Epithelial cell of prostate (primary cell): ENCODE measurements at regions not wholly inside any gene's neighbourhood (a gene's known extent, or its start where the extent isn't known, plus 50 kb on each side); places are given as distances from the start of the nearest gene placed in this dataset.
"Not testable (repeated sequence)": the region's sequence is repeated elsewhere in the genome, so short reads cannot be mapped to it uniquely, and the experiment has no call there.

Experiments
- DNase-seq: peaks from one replicate; pipeline ENCODE4 v3.0.0-alpha.2; 2011; ENCODE audit warnings: low read depth, low spot score
- H3K27ac ChIP-seq: fragments of 450-650 bp; 2 replicates; pipeline ENCODE4 v1.5.1; 2017; ENCODE audit warnings: mild to moderate bottlenecking

DNA sequence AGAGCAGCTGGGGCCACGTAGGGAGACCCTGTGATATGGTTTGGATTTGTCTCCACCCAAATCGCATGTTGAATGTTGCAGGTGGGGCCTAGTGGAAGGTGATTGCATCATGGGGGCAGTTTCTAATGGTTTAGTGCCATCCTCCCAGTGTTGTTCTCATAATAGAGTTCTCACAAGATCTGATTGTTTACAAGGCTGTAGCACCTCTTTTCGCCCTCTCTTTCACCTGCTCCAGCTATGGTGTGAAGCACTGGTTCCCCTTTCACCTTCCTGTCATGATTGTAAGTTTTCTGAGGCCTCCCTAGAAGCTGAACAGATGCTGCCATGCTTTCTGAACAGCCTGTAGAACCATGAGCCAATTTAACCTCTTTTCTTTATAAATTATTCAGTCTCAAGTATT is 198.9 kb upstream of the CBLB start:
- no peak overlapping the region for H3K27ac ChIP-seq
- no peak for DNase-seq

- no peak overlapping the region for H3K27ac ChIP-seq
- DNase-seq = no peak
Measured at GRCh38 chr3:106068381-106068780, 199.6 kb upstream of the CBLB start.

- H3K27ac ChIP-seq = no peak overlapping the region
Measured at GRCh38 chr3:106068795-106069194, 200.0 kb upstream of the CBLB start.

DNA sequence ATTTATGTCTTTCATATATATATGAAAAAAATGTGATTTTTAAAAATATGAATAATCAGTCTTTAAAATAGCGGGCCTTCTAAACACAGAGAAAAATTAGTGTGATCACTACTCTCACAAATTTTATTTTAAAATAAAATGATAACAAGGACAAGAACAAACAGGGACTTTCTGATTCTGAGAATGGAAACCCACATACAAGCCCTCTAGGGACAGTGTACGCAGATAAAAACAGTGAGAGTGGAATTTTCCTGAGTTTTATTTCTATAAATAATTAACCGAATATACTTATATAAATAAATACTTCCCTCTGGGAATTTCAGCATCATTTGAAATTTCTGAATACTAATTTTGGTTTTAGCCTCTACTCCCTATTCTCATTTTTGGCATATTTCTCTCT is 201.4 kb upstream of the CBLB start:
- DNase-seq = no peak
- H3K27ac ChIP-seq = no peak overlapping the region

More at GRCh38 chr3:106068795-106069194, 200.0 kb upstream of the CBLB start:
- DNase-seq = no peak

GRCh38 chr3:106071306-106071705 is 202.5 kb upstream of the CBLB start:
- no peak for DNase-seq
- H3K27ac ChIP-seq = no peak overlapping the region

DNA sequence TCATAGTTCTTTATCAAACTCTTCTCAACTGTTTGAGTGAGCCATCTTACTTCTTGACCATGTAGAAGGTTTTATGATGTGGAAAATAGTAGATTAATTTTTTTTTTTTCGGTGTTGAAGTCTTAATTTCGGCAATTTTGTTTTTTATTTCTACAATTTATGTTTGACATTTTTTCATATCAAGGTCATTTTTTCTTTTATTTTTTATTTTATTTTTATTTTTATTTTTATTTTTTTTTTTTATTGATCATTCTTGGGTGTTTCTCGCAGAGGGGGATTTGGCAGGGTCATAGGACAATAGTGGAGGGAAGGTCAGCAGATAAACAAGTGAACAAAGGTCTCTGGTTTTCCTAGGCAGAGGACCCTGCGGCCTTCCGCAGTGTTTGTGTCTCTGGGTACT is 203.8 kb upstream of the CBLB start:
- not testable (repeated sequence) for DNase-seq, H3K27ac ChIP-seq

DNA sequence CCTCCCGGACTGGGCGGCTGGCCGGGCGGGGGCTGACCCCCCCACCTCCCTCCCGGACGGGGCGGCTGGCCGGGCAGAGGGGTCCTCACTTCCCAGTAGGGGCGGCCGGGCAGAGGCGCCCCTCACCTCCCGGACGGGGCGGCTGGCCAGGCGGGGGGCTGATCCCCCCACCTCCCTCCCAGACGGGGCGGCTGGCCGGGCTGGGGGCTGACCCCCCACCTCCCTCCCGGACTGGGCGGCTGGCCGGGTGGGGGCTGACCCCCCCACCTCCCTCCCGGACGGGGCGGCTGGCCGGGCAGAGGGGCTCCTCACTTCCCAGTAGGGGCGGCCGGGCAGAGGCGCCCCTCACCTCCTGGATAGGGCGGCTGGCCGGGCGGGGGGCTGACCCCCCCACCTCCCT is 205.0 kb upstream of the CBLB start:
- not testable (repeated sequence) for DNase-seq

DNA sequence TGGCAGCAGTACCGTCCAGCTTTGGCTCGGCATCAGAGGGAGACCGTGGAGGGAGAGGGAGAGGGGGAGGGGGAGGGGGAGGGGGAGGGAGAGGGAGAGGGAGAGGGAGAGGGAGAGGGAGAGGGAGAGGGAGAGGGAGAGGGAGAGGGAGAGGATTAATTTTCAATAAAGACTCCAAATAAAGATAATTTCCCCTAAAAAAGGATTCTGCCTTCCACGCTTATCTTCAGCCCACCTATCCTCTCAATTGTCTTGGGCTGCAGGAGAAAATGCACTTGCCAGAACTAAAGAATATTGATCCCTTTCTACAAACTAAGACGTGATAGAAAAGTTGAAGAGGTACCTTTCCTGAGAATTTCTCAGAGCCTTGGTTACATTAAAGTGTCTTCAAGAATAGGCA is 206.9 kb upstream of the CBLB start:
- H3K27ac ChIP-seq, DNase-seq: not testable (repeated sequence)

More for the DNA sequence above, 205.0 kb upstream of the CBLB start:
- H3K27ac ChIP-seq = not testable (repeated sequence)

GRCh38 chr3:106078635-106079034 is 209.8 kb upstream of the CBLB start:
- H3K27ac ChIP-seq = no peak overlapping the region
- DNase-seq = no peak

DNA sequence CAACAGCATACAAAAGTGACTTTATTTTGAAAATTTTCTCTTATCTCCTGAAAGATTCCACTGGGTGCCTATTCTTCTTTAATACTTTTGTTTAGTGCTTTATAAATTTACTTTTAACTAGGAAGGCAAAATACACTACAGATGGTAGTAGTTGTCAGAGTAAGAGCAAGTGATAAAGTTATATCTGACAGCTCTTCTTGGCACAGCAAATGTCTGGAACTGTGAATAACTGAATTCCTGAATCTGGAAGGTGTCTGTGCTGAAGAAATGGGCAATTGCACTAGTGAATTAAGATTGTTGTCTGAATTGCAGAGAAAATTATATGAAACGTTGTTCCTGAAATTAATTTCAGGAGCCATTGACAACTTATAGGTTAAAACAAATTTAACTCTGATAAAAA is 213.8 kb upstream of the CBLB start:
- no peak for DNase-seq
- H3K27ac ChIP-seq = no peak overlapping the region

GRCh38 chr3:106083207-106083606 is 214.4 kb upstream of the CBLB start:
- H3K27ac ChIP-seq = no peak overlapping the region
- no peak for DNase-seq

DNA sequence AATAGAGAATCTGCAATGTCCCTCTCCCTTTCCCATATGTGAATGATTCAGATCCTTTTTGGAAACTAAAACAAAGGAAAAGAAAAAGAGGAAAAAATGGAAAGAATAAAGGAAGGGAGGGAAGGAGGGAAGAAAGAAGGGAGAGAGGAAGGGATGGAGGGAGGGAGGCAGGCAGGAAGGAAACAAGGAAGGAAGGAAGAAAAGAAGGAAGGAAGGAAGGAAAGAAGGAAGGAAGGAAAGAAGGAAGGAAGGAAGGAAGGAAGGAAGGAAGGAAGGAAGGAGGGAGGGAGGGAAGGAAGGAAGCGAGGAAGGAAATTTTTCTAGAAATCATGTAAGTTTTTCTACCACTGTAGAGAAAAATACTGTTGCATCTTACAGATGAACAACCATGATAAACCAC is 215.0 kb upstream of the CBLB start:
- H3K27ac ChIP-seq = no peak overlapping the region
- DNase-seq = no peak

DNA sequence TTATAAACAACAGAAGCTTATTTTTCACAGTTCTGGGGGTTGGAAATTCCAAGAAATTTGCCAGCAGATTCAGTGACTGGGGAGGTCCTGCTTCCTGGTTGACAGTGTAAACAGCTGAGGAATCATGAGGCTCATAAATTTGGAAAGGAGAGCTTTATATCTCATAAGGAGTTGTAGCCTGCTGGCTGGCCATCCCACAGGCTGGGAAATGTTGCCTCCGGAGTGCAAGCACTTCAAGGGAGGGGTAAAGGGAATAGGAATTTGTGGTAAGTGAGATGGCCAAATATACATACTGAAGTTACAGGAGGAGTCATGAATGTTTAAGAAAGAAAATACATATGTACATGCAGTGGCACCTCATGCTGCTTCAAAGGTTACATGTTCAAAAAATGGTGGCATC is 217.2 kb upstream of the CBLB start:
- no peak overlapping the region for H3K27ac ChIP-seq
- DNase-seq = no peak

GRCh38 chr3:106086636-106087035 is 217.8 kb upstream of the CBLB start:
- no peak for DNase-seq

DNA sequence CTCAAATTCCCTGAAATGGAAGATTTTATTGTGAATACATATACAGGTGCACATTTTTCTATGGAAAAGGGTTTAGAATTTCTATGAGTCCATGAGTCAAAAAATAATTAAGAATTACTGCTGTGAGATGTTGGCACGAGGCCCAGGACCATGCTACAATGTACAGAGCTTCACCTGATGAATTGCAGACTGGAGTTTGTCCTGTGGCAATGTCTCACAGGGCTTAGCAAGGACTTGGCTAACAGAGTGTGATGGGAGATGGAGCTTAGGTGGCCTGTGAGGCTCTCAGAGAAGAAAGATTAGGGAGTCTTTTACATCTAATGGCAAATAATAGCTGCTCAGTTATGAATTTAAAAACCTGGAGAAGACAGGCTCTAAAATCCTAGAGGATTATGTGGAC is 219.5 kb upstream of the CBLB start:
- H3K27ac ChIP-seq = no peak overlapping the region
- no peak for DNase-seq

More at GRCh38 chr3:106086636-106087035, 217.8 kb upstream of the CBLB start:
- no peak overlapping the region for H3K27ac ChIP-seq

DNA sequence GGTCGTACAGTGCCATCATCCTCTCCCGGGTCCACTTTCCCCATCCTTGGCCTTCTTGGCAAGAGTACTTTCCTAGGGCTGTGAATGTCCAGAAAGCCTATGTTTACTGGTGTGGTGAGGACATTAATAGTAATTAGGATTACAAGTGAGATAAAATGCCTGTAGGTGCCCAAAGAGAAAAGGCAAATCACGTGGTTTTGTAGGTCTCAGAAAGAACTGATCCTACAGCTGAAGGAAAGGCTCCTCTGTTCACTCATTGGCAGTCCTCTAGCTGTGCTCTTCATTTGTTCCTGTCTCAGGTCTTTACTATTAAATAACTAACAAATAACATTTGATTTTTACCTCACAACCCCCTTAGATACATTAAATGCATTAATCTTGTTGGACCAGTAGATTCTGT is 220.1 kb upstream of the CBLB start:
- no peak overlapping the region for H3K27ac ChIP-seq
- DNase-seq = no peak

DNA sequence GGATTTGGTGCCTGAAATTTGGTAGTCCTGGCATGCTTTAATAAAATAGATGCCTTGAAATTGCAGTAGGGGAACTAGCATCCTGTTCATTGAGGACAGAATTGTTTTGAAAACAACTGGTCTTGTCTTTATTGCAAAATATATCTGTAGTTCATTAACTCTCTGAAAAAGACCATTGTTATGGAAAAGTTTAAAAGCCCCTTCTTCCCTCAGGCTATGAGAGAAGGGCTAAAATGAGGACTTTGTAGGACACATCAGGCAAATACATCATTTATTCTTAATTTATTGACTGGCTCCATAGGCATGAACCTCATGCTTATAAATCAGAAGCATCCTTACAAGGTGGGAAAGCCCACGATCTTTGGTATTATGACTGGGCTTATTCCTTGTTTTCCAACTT is 221.0 kb upstream of the CBLB start:
- H3K27ac ChIP-seq = no peak overlapping the region
- no peak for DNase-seq

GRCh38 chr3:106092792-106093191 is 224.0 kb upstream of the CBLB start:
- no peak for DNase-seq
- no peak overlapping the region for H3K27ac ChIP-seq

DNA sequence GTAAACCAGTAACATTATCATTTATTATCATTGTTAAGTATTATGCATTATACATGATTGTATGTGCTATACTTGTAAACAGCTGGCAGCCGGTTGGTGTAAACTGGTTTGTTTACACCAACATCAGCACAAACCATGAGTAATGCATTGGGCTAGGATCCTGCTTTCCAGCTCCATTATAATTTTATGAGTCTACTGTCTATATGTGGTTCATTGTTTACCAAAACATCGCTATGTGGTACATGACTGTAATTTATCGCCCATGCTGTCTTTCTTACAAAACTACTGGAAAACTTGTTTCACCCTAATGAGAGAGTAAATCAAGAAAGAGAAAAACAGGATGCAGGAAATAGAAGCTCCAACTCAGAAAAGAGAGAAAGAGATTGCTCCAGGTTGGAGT is 224.8 kb upstream of the CBLB start:
- no peak overlapping the region for H3K27ac ChIP-seq
- no peak for DNase-seq

DNA sequence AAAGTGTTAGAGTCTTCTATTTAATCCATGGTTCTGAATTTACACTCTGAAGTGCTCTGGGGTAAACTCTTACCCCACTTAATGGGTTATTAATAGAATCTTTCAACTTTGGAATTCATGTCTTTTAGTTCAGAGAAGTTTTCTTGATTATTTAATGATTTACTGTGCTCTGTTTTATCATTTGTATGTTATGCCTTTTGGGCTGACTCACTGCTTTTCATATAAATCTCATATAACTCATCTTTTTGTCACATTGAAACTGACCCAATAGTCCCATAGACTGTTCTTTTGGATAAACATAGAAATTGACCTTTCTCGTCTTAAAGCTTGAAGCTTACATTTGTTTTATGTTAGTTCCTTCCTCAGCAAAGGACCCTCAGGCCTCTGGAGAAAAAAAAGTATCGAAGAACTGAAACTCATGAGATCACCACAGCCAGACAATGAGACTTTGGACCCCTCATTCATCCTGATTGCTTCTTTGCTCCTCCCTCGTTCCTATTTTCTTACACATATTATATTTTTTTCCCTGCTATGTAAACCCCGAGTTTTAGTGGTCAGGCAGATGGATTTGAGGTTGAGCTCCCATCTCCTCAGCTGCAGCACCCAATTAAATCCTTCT is 229.1 kb upstream of the CBLB start:
- no peak overlapping the region for H3K27ac ChIP-seq
- no peak for DNase-seq

DNA sequence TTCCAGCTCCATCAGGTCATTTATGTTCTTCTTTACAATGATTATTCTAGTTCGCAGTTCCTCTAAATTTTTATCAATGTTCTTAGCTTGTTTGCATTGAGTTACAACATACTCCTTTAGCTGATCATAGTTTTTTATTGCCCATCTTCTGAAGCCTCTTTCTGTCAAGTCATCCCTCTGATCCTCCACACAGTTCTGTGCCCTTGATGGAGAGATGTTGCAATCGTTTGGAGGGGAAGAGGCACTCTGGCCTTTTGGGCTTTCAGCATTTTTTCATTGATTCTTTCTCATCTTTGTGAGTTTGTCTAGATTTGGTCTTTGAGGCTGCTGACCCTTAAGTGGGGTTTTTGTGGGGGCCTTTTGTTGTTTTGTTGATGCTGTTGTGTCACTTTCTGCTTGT is 234.6 kb upstream of the CBLB start:
- DNase-seq = no peak
- no peak overlapping the region for H3K27ac ChIP-seq

DNA sequence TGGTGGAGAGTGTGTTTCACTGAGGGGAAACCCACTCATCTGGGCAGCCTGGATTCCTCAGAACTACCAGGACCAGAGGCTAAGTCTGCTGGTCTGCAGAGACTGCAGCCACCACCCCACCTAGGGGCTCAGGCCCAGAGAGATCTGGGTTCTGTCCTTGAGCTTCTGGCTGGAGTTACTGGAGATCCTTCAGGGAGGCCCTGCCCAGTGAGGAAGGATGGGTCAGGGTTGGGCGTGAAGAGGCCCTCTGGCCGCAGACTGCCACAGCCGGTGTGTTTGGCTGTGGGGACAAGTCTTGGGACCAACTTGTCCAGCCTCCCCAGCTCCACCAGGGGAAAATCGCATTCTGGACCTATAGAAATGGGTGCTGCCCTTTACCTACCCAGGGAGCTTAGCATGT is 235.3 kb upstream of the CBLB start:
- DNase-seq = no peak

DNA sequence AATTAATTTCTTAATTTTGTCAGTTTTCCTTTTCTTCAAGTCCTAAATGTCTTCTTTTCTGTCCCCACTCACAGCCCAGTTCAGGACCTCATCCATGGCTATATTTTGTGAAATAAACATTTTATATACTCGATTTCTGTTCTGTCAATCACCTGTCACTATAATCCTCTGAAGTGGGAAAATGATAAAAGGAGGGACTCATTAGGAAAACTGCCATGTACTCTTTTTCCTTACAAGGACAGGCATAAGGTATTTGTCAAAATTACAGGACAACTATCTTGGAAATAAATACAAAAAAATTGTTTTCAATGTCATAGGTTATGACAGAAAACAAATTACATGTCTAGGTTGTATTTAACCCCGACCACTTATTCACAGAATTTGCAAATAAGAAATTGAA is 240.1 kb upstream of the CBLB start:
- DNase-seq = no peak
- no peak overlapping the region for H3K27ac ChIP-seq

More for the DNA sequence above, 235.3 kb upstream of the CBLB start:
- no peak overlapping the region for H3K27ac ChIP-seq
